Superior temporal gyrus (tissue), 1 donor: ENCODE measurements at regions not wholly inside any gene's neighbourhood (a gene's known extent, or its start where the extent isn't known, plus 50 kb on each side); places are given as distances from the start of the nearest gene placed in this dataset.
"Not testable (repeated sequence)": the region's sequence is repeated elsewhere in the genome, so short reads cannot be mapped to it uniquely, and the experiment has no call there.

Experiments used
- DNase-seq: peaks from one replicate; pipeline ENCODE4 v3.0.0-alpha.2; 2016; ENCODE audit errors: extremely low spot score

GRCh38 chr10:53091574-53091973 lies 319.0 kb upstream of the MBL2 start:
- DNase-seq = no peak

GRCh38 chr10:53088961-53089360 lies 316.4 kb upstream of the MBL2 start:
- no peak for DNase-seq

- DNase-seq = no peak
Measured at GRCh38 chr10:53079283-53079682, 306.7 kb upstream of the MBL2 start.

- DNase-seq = no peak
Measured at GRCh38 chr10:53076948-53077347, 304.4 kb upstream of the MBL2 start.

- DNase-seq = no peak
Measured at GRCh38 chr10:53075469-53075868, 302.9 kb upstream of the MBL2 start.

GRCh38 chr10:53072144-53072543 lies 299.6 kb upstream of the MBL2 start:
- no peak for DNase-seq

- no peak for DNase-seq
Measured at GRCh38 chr10:53071505-53072125, 299.0 kb upstream of the MBL2 start.

- DNase-seq = no peak
Measured at GRCh38 chr10:53069013-53069412, 296.4 kb upstream of the MBL2 start.

GRCh38 chr10:53064614-53065013 lies 292.0 kb upstream of the MBL2 start:
- no peak for DNase-seq

- no peak for DNase-seq
Measured at GRCh38 chr10:53063805-53064204, 291.2 kb upstream of the MBL2 start.

- DNase-seq = no peak
Measured at GRCh38 chr10:53052521-53053164, 280.1 kb upstream of the MBL2 start.

- no peak for DNase-seq
Measured at GRCh38 chr10:53045315-53045714, 272.7 kb upstream of the MBL2 start.

- not testable (repeated sequence) for DNase-seq
Measured at GRCh38 chr10:53035823-53036222, 263.2 kb upstream of the MBL2 start.

- DNase-seq = peak; percentile 34
Measured at GRCh38 chr10:53033396-53033795, 260.8 kb upstream of the MBL2 start.

- DNase-seq = not testable (repeated sequence)
Measured at GRCh38 chr10:53029872-53030849, 257.6 kb upstream of the MBL2 start.

- DNase-seq = no peak
Measured at GRCh38 chr10:53029449-53029848, 256.9 kb upstream of the MBL2 start.

GRCh38 chr10:53025765-53026164 lies 253.2 kb upstream of the MBL2 start:
- not testable (repeated sequence) for DNase-seq

GRCh38 chr10:53025172-53025711 lies 252.7 kb upstream of the MBL2 start:
- DNase-seq = no peak

- DNase-seq = no peak
Measured at GRCh38 chr10:53023411-53023810, 250.8 kb upstream of the MBL2 start.

GRCh38 chr10:53022611-53023088 lies 250.1 kb upstream of the MBL2 start:
- DNase-seq = no peak

GRCh38 chr10:53013201-53013810 lies 240.7 kb upstream of the MBL2 start:
- DNase-seq = no peak
